GM21381 (cell line): ENCODE measurements at regions not wholly inside any gene's neighbourhood (a gene's known extent, or its start where the extent isn't known, plus 50 kb on each side); places are given as distances from the start of the nearest gene placed in this dataset.
"Not testable (repeated sequence)": the region's sequence is repeated elsewhere in the genome, so short reads cannot be mapped to it uniquely, and the experiment has no call there.

ENCODE experiments used
- ATAC-seq: cut with Tn5 transposase; IDR thresholded peaks from one replicate; pipeline ENCODE4 v1.9.1; 2021; ENCODE audit warnings: mild to moderate bottlenecking, moderate library complexity; ENCODE audit not compliant: unreplicated experiment

DNA sequence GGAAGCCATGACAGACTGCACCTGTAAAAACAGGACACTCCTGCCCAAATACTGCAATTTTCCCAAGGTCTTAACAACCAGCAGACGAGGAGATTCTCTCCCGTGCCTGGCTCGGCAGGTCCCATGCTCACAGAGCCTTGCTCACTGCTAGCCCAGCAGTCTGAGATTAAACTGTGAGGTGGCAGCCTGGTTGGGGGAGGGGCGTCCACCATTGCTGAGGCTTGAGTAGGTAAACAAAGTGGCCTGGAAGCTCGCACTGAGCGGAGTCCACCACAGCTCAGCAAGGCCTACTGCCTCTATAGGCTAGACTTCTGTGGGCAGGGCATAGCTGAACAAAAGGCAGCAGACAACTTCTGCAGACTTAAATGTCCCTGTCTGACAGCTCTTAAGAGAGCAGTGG is 80.3 kb downstream of the ANXA5 start:
- ATAC-seq, result not testable (repeated sequence)

- ATAC-seq, result no peak
Observed at GRCh38 chr4:121614101-121614500, 82.7 kb downstream of the ANXA5 start.

- ATAC-seq, result no peak
Observed at GRCh38 chr4:121599049-121599448, 97.7 kb downstream of the ANXA5 start.

GRCh38 chr4:121597346-121597934 is 99.3 kb downstream of the ANXA5 start:
- ATAC-seq, result peak; percentile 80

DNA sequence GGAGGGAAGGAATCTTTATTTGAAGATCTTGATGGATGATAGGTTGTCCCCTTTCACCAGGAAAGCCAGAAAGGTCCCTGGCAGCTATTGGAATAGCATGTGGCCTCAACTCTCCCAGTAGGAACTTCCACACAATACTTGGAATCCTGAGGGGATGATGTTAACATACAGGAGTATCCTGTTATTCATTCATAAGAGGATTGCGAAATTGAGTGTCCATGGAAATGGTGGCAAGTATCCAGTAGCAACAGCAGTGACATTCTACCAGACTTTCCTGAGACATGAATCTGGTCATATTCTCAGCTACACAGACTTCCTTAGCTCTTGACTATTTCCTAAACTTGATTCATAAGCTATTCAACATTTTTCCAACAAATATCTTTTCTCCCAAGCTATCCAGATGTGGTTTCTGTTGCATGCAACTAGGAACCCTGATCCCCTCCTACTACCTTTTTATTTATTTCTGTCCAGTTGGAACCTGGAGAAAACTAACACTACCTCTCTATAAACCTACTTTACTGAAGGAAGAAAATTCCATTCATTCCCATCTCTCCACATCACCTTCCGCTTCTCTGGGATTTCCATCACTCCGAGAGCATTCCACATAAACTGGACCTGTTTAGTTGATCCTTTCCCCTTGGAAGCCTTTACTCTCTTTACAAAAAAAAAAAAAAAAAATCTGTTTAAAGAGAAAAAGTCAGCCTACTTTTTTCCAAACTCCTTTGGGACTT is 101.8 kb downstream of the ANXA5 start:
- no peak for ATAC-seq

- no peak for ATAC-seq
Observed at GRCh38 chr4:121593760-121594159, 103.0 kb downstream of the ANXA5 start.

DNA sequence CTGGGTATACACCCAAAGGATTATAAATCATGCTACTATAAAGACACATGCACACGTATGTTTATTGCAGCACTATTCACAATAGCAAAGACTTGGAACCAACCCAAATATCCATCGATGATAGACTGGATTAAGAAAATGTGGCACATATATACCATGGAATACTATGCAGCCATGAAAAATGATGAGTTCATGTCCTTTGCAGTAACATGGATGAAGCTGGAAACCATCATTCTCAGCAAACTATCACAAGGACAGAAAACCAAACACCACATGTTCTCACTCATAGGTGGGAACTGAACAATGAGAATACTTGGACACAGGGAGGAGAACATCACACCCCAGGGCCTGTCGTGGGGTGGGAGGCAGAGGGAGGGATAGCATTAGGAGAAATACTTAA is 104.5 kb downstream of the ANXA5 start:
- not testable (repeated sequence) for ATAC-seq

DNA sequence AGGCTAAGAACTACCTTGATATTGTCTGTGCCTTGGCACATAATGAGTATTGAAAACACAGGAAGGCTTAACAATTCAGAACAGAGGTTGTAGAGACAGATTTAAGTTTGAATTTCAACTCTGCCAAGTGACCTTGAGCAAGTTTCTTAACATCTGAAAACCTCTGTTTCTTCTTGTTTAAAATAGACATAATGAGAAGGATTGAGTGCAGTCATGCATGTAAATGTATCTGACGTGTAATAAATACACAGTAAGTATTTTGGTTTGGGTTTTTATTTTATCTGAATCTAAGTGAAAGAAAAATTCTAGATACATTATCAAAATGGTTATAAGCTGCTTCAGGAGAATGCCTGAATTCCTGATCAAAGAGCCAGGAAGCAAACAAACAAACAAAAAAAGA is 111.9 kb downstream of the ANXA5 start:
- ATAC-seq, result no peak

- no peak for ATAC-seq
Observed at GRCh38 chr4:121583396-121583795, 113.4 kb downstream of the ANXA5 start.

- no peak for ATAC-seq
Observed at GRCh38 chr4:121582296-121582695, 114.5 kb downstream of the ANXA5 start.

DNA sequence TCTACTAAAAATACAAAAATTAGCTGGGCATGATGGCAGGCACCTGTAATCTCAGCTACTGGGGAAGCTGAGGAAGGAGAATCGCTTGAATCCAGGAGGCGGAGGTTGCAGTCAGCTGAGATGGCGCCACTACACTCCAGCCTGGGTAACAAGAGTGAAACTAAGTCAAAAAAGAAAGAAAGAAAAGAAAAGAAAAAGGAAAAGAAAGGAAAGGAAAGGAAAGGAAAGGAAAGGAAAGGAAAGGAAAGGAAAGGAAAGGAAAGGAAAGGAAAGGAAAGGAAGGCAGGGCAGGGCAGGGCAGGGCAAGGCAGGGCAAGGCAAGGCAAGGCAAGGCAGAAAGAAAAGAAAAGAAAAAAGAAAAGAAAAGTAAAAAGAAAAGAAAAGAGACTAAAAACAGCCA is 121.4 kb downstream of the ANXA5 start:
- not testable (repeated sequence) for ATAC-seq

DNA sequence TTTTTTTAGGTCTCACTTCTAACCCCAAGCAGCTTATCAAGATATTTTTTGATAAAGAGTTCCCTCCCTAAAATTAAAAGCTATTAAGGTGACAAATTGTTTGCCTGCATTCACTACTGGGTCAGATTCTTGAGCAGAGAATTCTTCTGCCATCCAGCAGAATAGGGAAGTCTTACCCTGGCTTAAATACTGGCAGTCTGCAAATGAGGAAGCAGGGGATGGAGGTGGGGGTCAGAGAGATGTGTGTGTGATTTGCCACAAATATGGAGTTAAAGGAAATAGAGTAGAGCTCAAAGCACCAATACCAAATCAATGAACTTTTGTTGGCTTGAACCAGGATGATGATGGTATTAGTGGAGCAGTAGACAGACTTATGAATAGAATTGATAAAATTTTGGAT is 122.2 kb downstream of the ANXA5 start:
- ATAC-seq, result no peak

- no peak for ATAC-seq
Observed at GRCh38 chr4:121567748-121568147, 129.0 kb downstream of the ANXA5 start.

DNA sequence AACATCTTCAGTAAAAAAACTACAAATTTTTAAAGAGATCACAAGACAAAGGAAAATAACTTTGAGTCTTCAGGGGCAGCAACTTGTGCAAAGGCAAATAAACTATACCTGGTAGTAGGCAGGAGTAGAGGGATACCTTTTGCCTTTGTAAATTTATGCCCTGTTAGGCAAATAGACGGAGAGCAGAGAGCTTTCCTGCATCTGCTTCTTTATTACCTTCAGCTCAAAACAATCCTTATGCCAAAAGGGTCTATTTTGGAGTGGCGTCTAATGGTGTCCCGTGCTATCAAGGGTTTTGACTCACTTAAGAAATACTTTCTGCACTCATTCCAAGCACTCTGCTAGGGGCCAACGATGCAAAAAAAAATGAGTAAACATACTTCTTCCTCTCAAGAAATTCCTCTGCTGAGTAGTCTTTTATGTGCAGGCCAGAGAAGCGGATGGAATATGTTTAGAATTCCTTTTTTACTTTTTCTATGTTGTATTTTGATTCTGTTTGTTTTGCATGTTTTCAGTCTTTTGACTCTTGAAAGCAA is 131.9 kb downstream of the ANXA5 start:
- no peak for ATAC-seq

GRCh38 chr4:121562811-121563210 is 134.0 kb downstream of the ANXA5 start:
- ATAC-seq, result no peak

DNA sequence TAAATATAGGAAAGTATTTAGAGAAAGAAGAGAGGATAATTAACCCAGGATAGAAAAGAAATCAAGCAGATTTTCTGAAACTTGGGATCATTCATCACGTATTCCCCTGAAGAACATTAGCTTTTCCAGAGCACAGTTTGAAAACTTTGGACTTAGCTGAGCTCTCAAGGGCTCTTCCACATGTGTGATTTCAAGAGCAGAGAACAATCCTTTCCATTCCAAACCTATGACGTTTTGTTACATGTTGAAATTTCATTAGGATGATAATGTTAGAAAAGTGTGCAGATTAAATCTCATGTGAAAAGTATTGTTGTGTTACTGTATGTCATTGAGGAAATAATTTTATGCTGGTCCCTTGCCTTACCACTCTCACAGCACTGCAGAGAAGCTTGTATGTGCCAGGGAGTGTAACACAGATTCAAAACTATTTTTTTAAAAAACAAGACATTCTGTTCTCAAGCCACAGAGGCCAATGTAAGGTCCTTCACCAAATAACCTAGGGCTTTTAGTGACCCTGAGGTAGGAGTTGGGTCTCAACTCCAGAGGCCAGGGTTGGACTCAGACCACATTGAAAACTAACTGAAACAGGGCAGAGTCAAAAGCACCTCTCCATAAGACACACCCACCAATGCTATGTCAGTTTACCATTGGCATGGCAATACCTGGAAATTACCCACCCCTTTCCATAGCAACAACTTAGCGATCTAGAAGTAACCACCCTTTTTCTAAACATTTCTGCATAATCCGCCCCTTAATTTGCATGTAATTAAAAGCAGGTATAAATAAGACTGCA is 141.3 kb downstream of the ANXA5 start:
- no peak for ATAC-seq

- ATAC-seq, result no peak
Observed at GRCh38 chr4:121554382-121554781, 142.4 kb downstream of the ANXA5 start.

- no peak for ATAC-seq
Observed at GRCh38 chr4:121551881-121552280, 144.9 kb downstream of the ANXA5 start.

- no peak for ATAC-seq
Observed at GRCh38 chr4:121551271-121551670, 145.5 kb downstream of the ANXA5 start.

DNA sequence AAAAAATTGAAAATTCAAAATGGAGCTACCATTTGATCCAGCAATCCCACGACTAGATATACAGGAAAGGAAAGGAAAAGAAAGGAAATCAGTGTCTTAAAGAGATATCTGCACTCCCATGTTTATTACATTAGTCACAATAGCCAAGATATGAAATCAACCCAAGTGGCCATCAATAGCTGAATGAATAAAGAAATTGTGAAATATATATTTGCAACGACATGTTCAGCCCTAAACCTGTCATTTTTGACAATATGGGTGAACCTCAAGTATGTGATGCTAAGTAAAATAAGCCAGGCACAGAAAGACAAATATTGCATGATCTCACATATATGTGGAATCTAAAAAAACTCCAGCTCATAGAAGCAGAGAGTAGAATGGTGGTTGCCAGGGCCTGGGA is 155.1 kb downstream of the ANXA5 start:
- no peak for ATAC-seq

GRCh38 chr4:121535351-121535750 is 154.5 kb upstream of the QRFPR start:
- ATAC-seq, result no peak

- ATAC-seq, result no peak
Observed at GRCh38 chr4:121534187-121534586, 153.4 kb upstream of the QRFPR start.
